WERI-Rb-1 (cell line): ENCODE measurements at regions not wholly inside any gene's neighbourhood (a gene's known extent, or its start where the extent isn't known, plus 50 kb on each side); places are given as distances from the start of the nearest gene placed in this dataset.

Experiments used
- DNase-seq: peaks from one replicate; pipeline ENCODE4 v3.0.0-alpha.2; 2020
- H3K27ac ChIP-seq: fragments of 250-450 bp; sonication (Bioruptor Pico); 2 replicates; pipeline ENCODE4 v1.5.1; 2020; ENCODE audit warnings: mild to moderate bottlenecking, moderate library complexity
- H3K27me3 ChIP-seq: fragments of 250-450 bp; sonication (Bioruptor Pico); 2 replicates; pipeline ENCODE4 v1.5.1; 2021; ENCODE audit warnings: mild to moderate bottlenecking, low read depth, moderate library complexity; ENCODE audit not compliant: insufficient read depth, severe bottlenecking
- H3K36me3 ChIP-seq: fragments of 250-450 bp; sonication (Bioruptor Pico); 2 replicates; pipeline ENCODE4 v1.5.1; 2020; ENCODE audit warnings: mild to moderate bottlenecking, moderate library complexity
- H3K4me3 ChIP-seq: 2 replicates; pipeline ENCODE4 v1.5.1; 2011; ENCODE audit warnings: low read depth, mild to moderate bottlenecking, control low read depth, low read length
- H3K9me3 ChIP-seq: fragments of 250-450 bp; sonication (Bioruptor Pico); 2 replicates; pipeline ENCODE4 v1.5.1; 2021; ENCODE audit warnings: mild to moderate bottlenecking, moderate library complexity; ENCODE audit not compliant: severe bottlenecking
- TF ChIP-seq, protein P1 (sequence below): IDR thresholded peaks from 2 replicates; pipeline ENCODE4 v1.5.1; 2011; ENCODE audit warnings: low read depth, mild to moderate bottlenecking, control low read depth, inconsistent platforms, low read length

DNA sequence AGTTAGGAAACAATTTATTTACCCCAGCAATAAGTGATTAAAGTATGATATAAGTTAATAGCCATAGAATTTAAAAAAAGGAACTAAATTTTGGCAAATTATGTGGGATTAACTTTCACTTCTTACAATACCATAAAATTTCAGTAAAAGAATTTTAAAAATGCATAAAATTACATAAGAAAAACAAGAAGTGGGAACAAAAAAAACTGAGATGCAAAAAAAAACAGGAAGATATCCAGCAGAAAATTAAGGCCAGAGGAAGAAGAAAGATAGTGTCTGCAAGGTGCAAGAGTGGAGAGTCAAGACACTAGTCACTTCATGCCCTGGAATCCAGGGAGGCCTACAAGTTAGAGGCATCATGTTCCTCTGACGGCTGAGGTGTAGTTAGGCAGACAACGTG is 184.2 kb downstream of the GASK1B start:
- no peak for DNase-seq
- Histone ChIP-seq H3K36me3 (no peaks in the 10 kb centered on the region), H3K27ac (no peak overlapping the region), H3K4me3 (no peak overlapping the region), H3K27me3 (no peaks in the 10 kb centered on the region), H3K9me3 (no peaks in the 10 kb centered on the region)
- TF ChIP-seq, protein P1, sequence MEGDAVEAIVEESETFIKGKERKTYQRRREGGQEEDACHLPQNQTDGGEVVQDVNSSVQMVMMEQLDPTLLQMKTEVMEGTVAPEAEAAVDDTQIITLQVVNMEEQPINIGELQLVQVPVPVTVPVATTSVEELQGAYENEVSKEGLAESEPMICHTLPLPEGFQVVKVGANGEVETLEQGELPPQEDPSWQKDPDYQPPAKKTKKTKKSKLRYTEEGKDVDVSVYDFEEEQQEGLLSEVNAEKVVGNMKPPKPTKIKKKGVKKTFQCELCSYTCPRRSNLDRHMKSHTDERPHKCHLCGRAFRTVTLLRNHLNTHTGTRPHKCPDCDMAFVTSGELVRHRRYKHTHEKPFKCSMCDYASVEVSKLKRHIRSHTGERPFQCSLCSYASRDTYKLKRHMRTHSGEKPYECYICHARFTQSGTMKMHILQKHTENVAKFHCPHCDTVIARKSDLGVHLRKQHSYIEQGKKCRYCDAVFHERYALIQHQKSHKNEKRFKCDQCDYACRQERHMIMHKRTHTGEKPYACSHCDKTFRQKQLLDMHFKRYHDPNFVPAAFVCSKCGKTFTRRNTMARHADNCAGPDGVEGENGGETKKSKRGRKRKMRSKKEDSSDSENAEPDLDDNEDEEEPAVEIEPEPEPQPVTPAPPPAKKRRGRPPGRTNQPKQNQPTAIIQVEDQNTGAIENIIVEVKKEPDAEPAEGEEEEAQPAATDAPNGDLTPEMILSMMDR = no peak

DNA sequence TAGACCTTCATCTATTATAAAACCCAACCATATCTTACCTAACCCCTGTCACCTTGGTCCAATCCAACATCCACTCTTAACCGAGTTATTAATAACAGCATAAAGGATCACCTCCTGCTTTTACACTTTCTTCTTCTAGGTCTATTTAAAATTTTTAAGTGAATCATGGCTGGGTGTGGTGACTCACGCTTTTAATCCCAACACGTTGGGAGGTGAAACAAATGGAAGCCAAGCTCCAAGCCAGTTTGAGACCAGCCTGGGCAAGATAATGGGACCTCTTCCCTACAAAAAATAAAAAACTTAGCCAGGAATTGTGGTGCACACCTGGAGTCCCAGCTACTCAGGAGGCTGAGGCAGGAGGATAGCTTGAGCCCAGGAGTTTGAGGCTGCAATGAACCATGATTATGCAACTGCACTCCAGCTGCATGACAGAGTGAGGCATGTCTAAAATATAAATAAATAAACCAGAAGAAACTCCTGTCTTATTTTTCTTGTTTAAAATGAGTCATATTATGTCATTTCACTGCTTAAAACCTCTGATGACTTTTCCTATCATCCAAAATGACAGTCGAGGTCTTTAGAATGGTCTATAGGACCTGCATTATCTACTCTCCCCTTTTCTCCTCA is 188.4 kb downstream of the GASK1B start:
- TF ChIP-seq, protein P1 = no peak
- H3K36me3 ChIP-seq = no peaks in the 10 kb centered on the region
- H3K9me3 ChIP-seq = no peaks in the 10 kb centered on the region
- H3K27ac ChIP-seq = no peak overlapping the region
- no peaks in the 10 kb centered on the region for H3K27me3 ChIP-seq
- H3K4me3 ChIP-seq = no peak overlapping the region
- no peak for DNase-seq

DNA sequence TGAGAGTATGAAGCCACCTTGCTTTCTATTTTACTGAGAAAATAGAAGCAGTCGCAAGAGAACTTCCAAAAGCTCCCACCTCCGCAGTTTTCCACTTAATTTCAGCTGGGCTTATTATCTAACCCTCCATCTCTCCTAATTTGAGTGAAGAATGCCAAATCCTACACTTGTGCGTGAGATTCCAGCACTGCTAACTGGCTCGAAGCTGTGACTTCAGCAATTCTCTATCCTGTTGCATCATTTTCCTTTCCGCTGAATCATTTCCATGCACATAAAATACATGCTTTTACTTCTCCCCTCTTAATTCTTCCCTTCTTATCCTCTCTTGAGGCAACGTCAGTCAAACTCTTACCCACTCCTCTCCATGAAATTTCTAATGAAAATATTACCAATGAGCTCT is 189.5 kb downstream of the GASK1B start:
- Histone ChIP-seq H3K9me3 (no peaks in the 10 kb centered on the region), H3K4me3 (no peak overlapping the region), H3K27me3 (no peaks in the 10 kb centered on the region), H3K36me3 (no peaks in the 10 kb centered on the region), H3K27ac (no peak overlapping the region)
- TF ChIP-seq, protein P1 = no peak
- DNase-seq = no peak

DNA sequence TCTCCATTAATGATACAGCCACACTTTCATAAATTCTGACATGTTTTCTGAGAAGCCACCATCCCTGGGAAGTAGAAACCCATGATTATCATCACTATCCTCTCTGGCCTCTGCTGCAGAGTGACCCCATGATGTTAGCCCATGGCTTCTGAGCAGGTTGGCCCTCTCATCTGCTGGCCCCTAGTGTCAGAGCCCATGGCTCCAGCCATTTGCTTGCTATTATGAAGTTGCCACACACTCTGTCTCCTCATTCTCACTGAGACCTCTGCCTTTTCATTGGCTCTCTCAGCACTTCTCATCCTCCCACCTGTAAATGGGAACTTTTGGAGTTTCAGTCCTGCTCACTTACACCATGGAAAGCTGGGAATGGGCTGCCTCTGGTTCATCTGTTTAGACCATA is 192.7 kb downstream of the GASK1B start:
- TF ChIP-seq, protein P1 = 0 out of 2 replicates have a peak, but pooled peaks have one; percentile 11
- no peaks in the 10 kb centered on the region for H3K27me3 ChIP-seq
- no peaks in the 10 kb centered on the region for H3K9me3 ChIP-seq
- H3K4me3 ChIP-seq = no peak overlapping the region
- H3K27ac ChIP-seq = no peak overlapping the region
- no peak for DNase-seq
- no peaks in the 10 kb centered on the region for H3K36me3 ChIP-seq

DNA sequence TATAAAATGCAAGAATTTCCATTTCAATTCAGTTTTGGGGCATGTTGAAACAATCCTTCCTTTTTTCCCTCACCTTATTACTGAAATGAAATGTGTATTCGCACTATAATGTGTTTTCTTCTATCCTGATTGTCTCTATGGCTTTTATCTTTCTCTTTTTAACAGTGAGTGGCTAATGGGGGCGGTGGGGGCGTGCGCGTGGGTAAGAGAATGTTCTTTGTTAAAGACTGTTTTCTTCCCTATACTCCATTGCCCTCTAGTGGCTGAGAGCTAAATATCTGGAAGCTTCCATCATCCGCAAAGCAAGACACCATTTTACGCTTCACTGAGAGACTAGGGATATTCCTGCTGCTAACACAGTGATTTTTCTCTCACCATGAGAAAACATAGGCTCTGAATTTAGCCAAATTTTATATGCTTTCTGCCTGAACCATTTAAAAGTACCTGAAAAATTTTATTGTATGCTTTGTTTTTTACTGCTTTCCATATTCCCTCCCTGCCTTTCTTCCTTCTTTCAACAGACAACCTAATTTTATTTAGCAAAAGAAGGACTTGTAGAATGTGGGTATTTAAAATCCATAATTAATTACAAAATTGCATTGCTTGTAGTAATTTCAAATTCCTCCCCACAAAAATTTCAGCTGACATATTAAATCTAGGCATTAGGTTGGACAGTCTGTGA is 194.0 kb downstream of the GASK1B start:
- H3K4me3 ChIP-seq = peak overlapping the region; percentile 16; the same call in 1 of the 2 replicates
- H3K9me3 ChIP-seq = no peaks in the 10 kb centered on the region
- TF ChIP-seq, protein P1 = peak; percentile 71
- H3K27me3 ChIP-seq = no peaks in the 10 kb centered on the region
- H3K36me3 ChIP-seq = no peaks in the 10 kb centered on the region
- peak; percentile 80 for DNase-seq
- no peak overlapping the region; the same call in 1 of the 2 replicates for H3K27ac ChIP-seq
